ENCODE measurements at regions not wholly inside any gene's neighbourhood (a gene's known extent, or its start where the extent isn't known, plus 50 kb on each side); places are given as distances from the start of the nearest gene placed in this dataset.
"Not testable (repeated sequence)": the region's sequence is repeated elsewhere in the genome, so short reads cannot be mapped to it uniquely, and the experiment has no call there.

- no peak for DNase-seq (ENCODE audit: low spot score)
Measured at GRCh38 chr5:82551192-82551591, 273.0 kb upstream of the RPS23 start.

- no peak for DNase-seq (ENCODE audit: low spot score)
Measured at GRCh38 chr5:82549263-82549662, 271.1 kb upstream of the RPS23 start.

GRCh38 chr5:82544004-82544403 lies 265.9 kb upstream of the RPS23 start:
- DNase-seq (ENCODE audit: low spot score) = no peak

GRCh38 chr5:82540301-82540700 lies 262.1 kb upstream of the RPS23 start:
- DNase-seq (ENCODE audit: low spot score) = no peak

GRCh38 chr5:82538339-82539034 lies 260.3 kb upstream of the RPS23 start:
- no peak for DNase-seq (ENCODE audit: low spot score)

- no peak for DNase-seq (ENCODE audit: low spot score)
Measured at GRCh38 chr5:82537687-82538306, 259.6 kb upstream of the RPS23 start.

GRCh38 chr5:82534986-82535385 lies 256.8 kb upstream of the RPS23 start:
- DNase-seq (ENCODE audit: low spot score) = no peak

GRCh38 chr5:82532075-82532474 lies 253.9 kb upstream of the RPS23 start:
- DNase-seq (ENCODE audit: low spot score) = not testable (repeated sequence)

- DNase-seq (ENCODE audit: low spot score) = no peak
Measured at GRCh38 chr5:82526540-82526939, 248.4 kb upstream of the RPS23 start.

GRCh38 chr5:82525626-82526025 lies 247.5 kb upstream of the RPS23 start:
- no peak for DNase-seq (ENCODE audit: low spot score)

- DNase-seq (ENCODE audit: low spot score) = no peak
Measured at GRCh38 chr5:82523633-82524032, 245.5 kb upstream of the RPS23 start.

- DNase-seq (ENCODE audit: low spot score) = no peak
Measured at GRCh38 chr5:82522897-82523296, 244.7 kb upstream of the RPS23 start.

GRCh38 chr5:82521431-82522051 lies 243.4 kb upstream of the RPS23 start:
- DNase-seq (ENCODE audit: low spot score) = no peak

- no peak for DNase-seq (ENCODE audit: low spot score)
Measured at GRCh38 chr5:82519558-82519957, 241.4 kb upstream of the RPS23 start.

GRCh38 chr5:82517544-82518075 lies 239.5 kb upstream of the RPS23 start:
- DNase-seq (ENCODE audit: low spot score) = no peak

GRCh38 chr5:82513738-82514137 lies 235.6 kb upstream of the RPS23 start:
- no peak for DNase-seq (ENCODE audit: low spot score)

- DNase-seq (ENCODE audit: low spot score) = no peak
Measured at GRCh38 chr5:82512025-82512424, 233.9 kb upstream of the RPS23 start.

GRCh38 chr5:82511134-82511533 lies 233.0 kb upstream of the RPS23 start:
- DNase-seq (ENCODE audit: low spot score) = no peak

- no peak for DNase-seq (ENCODE audit: low spot score)
Measured at GRCh38 chr5:82509762-82510161, 231.6 kb upstream of the RPS23 start.

- DNase-seq (ENCODE audit: low spot score) = not testable (repeated sequence)
Measured at GRCh38 chr5:82506390-82506789, 228.2 kb upstream of the RPS23 start.

- DNase-seq (ENCODE audit: low spot score) = no peak
Measured at GRCh38 chr5:82499725-82500244, 221.6 kb upstream of the RPS23 start.

GRCh38 chr5:82497242-82497641 lies 219.1 kb upstream of the RPS23 start:
- DNase-seq (ENCODE audit: low spot score) = no peak

- no peak for DNase-seq (ENCODE audit: low spot score)
Measured at GRCh38 chr5:82494942-82495341, 216.8 kb upstream of the RPS23 start.

Data from LoVo (cell line).